HK-2 (cell line): ENCODE measurements at regions not wholly inside any gene's neighbourhood (a gene's known extent, or its start where the extent isn't known, plus 50 kb on each side); places are given as distances from the start of the nearest gene placed in this dataset.

Experiments
- DNase-seq: peaks from one replicate; pipeline ENCODE4 v3.0.0-alpha.2; 2018; ENCODE audit not compliant: unreplicated experiment

- no peak for DNase-seq
These were observed 311.3 kb downstream of the SQOR start for GRCh38 chr15:45946111-45946510.

GRCh38 chr15:45948181-45948621, 313.4 kb downstream of the SQOR start:
- DNase-seq = no peak

GRCh38 chr15:45958924-45959323, 324.1 kb downstream of the SQOR start:
- no peak for DNase-seq

- DNase-seq = no peak
These were observed 327.9 kb downstream of the SQOR start for GRCh38 chr15:45962733-45963132.

- no peak for DNase-seq
These were observed 335.7 kb downstream of the SQOR start for GRCh38 chr15:45970542-45970941.

- no peak for DNase-seq
These were observed 345.5 kb downstream of the SQOR start for GRCh38 chr15:45980366-45980765.

- DNase-seq = no peak
These were observed 346.8 kb downstream of the SQOR start for GRCh38 chr15:45981625-45982024.

- DNase-seq = no peak
These were observed 357.0 kb downstream of the SQOR start for GRCh38 chr15:45991863-45992262.

- DNase-seq = no peak
These were observed 358.2 kb downstream of the SQOR start for GRCh38 chr15:45993072-45993471.

- no peak for DNase-seq
These were observed 358.7 kb downstream of the SQOR start for GRCh38 chr15:45993508-45993907.

GRCh38 chr15:45995800-45996199, 361.0 kb downstream of the SQOR start:
- DNase-seq = no peak

- no peak for DNase-seq
These were observed 379.7 kb downstream of the SQOR start for GRCh38 chr15:46014532-46014931.

- DNase-seq = no peak
These were observed 399.9 kb downstream of the SQOR start for GRCh38 chr15:46034755-46035154.

- no peak for DNase-seq
These were observed 404.9 kb downstream of the SQOR start for GRCh38 chr15:46039703-46040102.

GRCh38 chr15:46041905-46042304, 407.1 kb downstream of the SQOR start:
- no peak for DNase-seq

GRCh38 chr15:46059921-46060594, 425.2 kb downstream of the SQOR start:
- DNase-seq = no peak

GRCh38 chr15:46061002-46061401, 426.2 kb downstream of the SQOR start:
- no peak for DNase-seq

GRCh38 chr15:46077220-46077619, 442.4 kb downstream of the SQOR start:
- no peak for DNase-seq

GRCh38 chr15:46079046-46079445, 444.2 kb downstream of the SQOR start:
- DNase-seq = no peak

GRCh38 chr15:46080016-46080415, 445.2 kb downstream of the SQOR start:
- DNase-seq = no peak

- DNase-seq = no peak
These were observed 453.9 kb downstream of the SQOR start for GRCh38 chr15:46088486-46089445.

GRCh38 chr15:46089467-46089935, 454.7 kb downstream of the SQOR start:
- no peak for DNase-seq
